GM23338 (cell line): ENCODE measurements at regions not wholly inside any gene's neighbourhood (a gene's known extent, or its start where the extent isn't known, plus 50 kb on each side); places are given as distances from the start of the nearest gene placed in this dataset.

ENCODE experiments used
- ATAC-seq: fragments of 200-7000 bp; cut with Tn5 transposase; 3 replicates; pipeline ENCODE4 v1.9.1; 2020
- DNase-seq: peaks from one replicate; pipeline ENCODE4 v3.0.0-alpha.2; 2015; ENCODE audit warnings: low spot score
- H2AFZ ChIP-seq: fragments of 200-600 bp; sonication (generic); 2 replicates; pipeline ENCODE4 v1.8.0; 2016; ENCODE audit warnings: antibody characterized with exemption, mild to moderate bottlenecking, moderate library complexity
- H3F3A ChIP-seq: fragments of 200-600 bp; sonication (generic); replicated peaks from 2 replicates; pipeline ENCODE4 v1.8.0; 2017; ENCODE audit warnings: antibody characterized with exemption, mixed run types, low read depth
- H3K27ac ChIP-seq: fragments of 200-600 bp; sonication (generic); 2 replicates; pipeline ENCODE4 v1.6.1; 2016; ENCODE audit warnings: low read depth
- H3K27me3 ChIP-seq: fragments of 200-600 bp; sonication (generic); 2 replicates; pipeline ENCODE4 v1.8.0; 2016; ENCODE audit warnings: mild to moderate bottlenecking, mixed run types, moderate library complexity; ENCODE audit not compliant: insufficient read depth
- H3K36me3 ChIP-seq: fragments of 200-600 bp; sonication (generic); 2 replicates; pipeline ENCODE4 v1.8.0; 2016; ENCODE audit warnings: mild to moderate bottlenecking; ENCODE audit not compliant: insufficient read depth
- H3K4me1 ChIP-seq: fragments of 200-600 bp; sonication (generic); 2 replicates; pipeline ENCODE4 v1.8.0; 2016; ENCODE audit warnings: mild to moderate bottlenecking, moderate library complexity; ENCODE audit not compliant: insufficient read depth
- H3K4me2 ChIP-seq: fragments of 200-600 bp; sonication (generic); 2 replicates; pipeline ENCODE4 v1.7.1; 2017; ENCODE audit warnings: mixed run types
- H3K4me3 ChIP-seq: fragments of 200-600 bp; sonication (generic); 2 replicates; pipeline ENCODE4 v1.6.1; 2016; ENCODE audit warnings: mixed run types
- H3K79me2 ChIP-seq: fragments of 200-600 bp; sonication (generic); replicated peaks from 2 replicates; pipeline ENCODE4 v1.8.0; 2017; ENCODE audit warnings: mild to moderate bottlenecking; ENCODE audit not compliant: insufficient read depth
- H3K9me2 ChIP-seq: fragments of 200-600 bp; sonication (generic); 2 replicates; pipeline ENCODE4 v1.8.0; 2017; ENCODE audit not compliant: insufficient read depth
- H4K20me1 ChIP-seq: fragments of 200-600 bp; sonication (generic); replicated peaks from 2 replicates; pipeline ENCODE4 v1.8.0; 2017; ENCODE audit warnings: mild to moderate bottlenecking; ENCODE audit not compliant: insufficient read depth
- H3K27ac Mint-ChIP-seq: 2 replicates; pipeline ENCODE4 v1.8.0; 2020; ENCODE audit warnings: inconsistent platforms, mild to moderate bottlenecking, moderate library complexity, mixed read lengths
- H3K27me3 Mint-ChIP-seq: 3 replicates; pipeline ENCODE4 v1.8.0; 2022; ENCODE audit warnings: low read depth, mild to moderate bottlenecking, moderate library complexity, mixed read lengths, inconsistent platforms; ENCODE audit not compliant: insufficient read depth, poor library complexity
- H3K36me3 Mint-ChIP-seq: 3 replicates; pipeline ENCODE4 v1.8.0; 2021; ENCODE audit warnings: low read depth, mild to moderate bottlenecking, inconsistent platforms, moderate library complexity, mixed read lengths
- H3K4me1 Mint-ChIP-seq: 3 replicates; pipeline ENCODE4 v1.8.0; 2020; ENCODE audit warnings: mild to moderate bottlenecking, inconsistent platforms, mixed read lengths
- H3K4me3 Mint-ChIP-seq: 3 replicates; pipeline ENCODE4 v1.8.0; 2021; ENCODE audit warnings: moderate library complexity, mild to moderate bottlenecking, inconsistent platforms, mixed read lengths
- H3K9me3 Mint-ChIP-seq: 3 replicates; pipeline ENCODE4 v1.8.0; 2020; ENCODE audit warnings: moderate library complexity, mild to moderate bottlenecking, inconsistent platforms, mixed read lengths
- CTCF ChIP-seq, 2 experiments: fragments of 200-600 bp in 1 of 2; sonication (generic) in 1 of 2; conservative IDR thresholded peaks; 2 replicates each; pipeline versions ENCODE4 v1.5.1 to v1.6.1; 2016 to 2017; ENCODE audit warnings: antibody characterized with exemption in 2 of 2, low read depth in 2 of 2, mild to moderate bottlenecking in 2 of 2, moderate library complexity in 1 of 2
- ETS1 ChIP-seq: IDR thresholded peaks from 2 replicates; pipeline ENCODE4 v1.6.1; 2016; ENCODE audit warnings: antibody characterized with exemption
- EZH2 ChIP-seq: fragments of 200-600 bp; sonication (generic); IDR thresholded peaks from one replicate; pipeline ENCODE4 v1.8.0; 2017; ENCODE audit warnings: antibody characterized with exemption, mild to moderate bottlenecking, low read depth; ENCODE audit not compliant: unreplicated experiment
- EZH2phosphoT487 ChIP-seq: fragments of 200-600 bp; sonication (generic); IDR thresholded peaks from one replicate; pipeline ENCODE4 v1.8.1; 2018; ENCODE audit warnings: antibody characterized with exemption; ENCODE audit not compliant: unreplicated experiment
- JUNB ChIP-seq: IDR thresholded peaks from one replicate; pipeline ENCODE4 v1.6.1; 2016; ENCODE audit warnings: antibody characterized with exemption; ENCODE audit not compliant: unreplicated experiment
- NANOG ChIP-seq: IDR thresholded peaks from 2 replicates; pipeline ENCODE4 v1.6.1; 2016; ENCODE audit warnings: antibody characterized with exemption, borderline replicate concordance
- POLR2AphosphoS5 ChIP-seq: IDR thresholded peaks from 2 replicates; pipeline ENCODE4 v1.6.1; 2016; ENCODE audit warnings: antibody characterized with exemption, low read depth
- REST ChIP-seq: IDR thresholded peaks from one replicate; pipeline ENCODE4 v1.6.1; 2018; ENCODE audit warnings: antibody characterized with exemption; ENCODE audit not compliant: unreplicated experiment
- STAT1 ChIP-seq: IDR thresholded peaks from one replicate; pipeline ENCODE4 v1.6.1; 2016; ENCODE audit warnings: antibody characterized with exemption; ENCODE audit not compliant: unreplicated experiment
- ZNF114 ChIP-seq: fragments of 250-450 bp; sonication (Bioruptor Pico); IDR thresholded peaks from 2 replicates; pipeline ENCODE4 v1.5.0; 2020; ENCODE audit warnings: mild to moderate bottlenecking, moderate library complexity
- ZNF331 ChIP-seq: fragments of 250-450 bp; sonication (Bioruptor Pico); IDR thresholded peaks from 2 replicates; pipeline ENCODE4 v1.5.0; 2020; ENCODE audit warnings: low read depth, mild to moderate bottlenecking, moderate library complexity
- ZNF462 ChIP-seq: fragments of 250-450 bp; sonication (Bioruptor Pico); IDR thresholded peaks from 2 replicates; pipeline ENCODE4 v1.5.0; 2020; ENCODE audit warnings: mild to moderate bottlenecking, moderate library complexity

DNA sequence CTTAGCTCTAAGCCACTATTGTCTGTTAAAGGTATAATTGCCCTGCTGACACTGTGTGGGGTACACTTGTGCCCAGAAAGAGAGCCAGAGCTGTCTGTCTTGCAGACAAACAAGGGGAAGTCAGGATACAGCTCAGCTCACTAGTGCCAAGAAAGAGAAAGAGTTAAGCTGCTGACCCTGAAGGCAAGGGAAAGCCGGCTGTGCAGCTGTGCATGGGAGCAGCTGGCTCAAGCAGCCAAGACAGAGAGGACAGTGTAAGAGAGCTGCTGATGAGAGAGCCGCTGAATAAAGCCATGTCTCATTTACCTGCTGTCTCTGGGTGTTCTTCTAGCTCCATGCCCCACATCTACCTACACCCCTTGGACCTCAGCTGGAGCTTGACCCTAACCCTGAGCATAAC lies 428.1 kb upstream of the NAALADL2 start:
- Mint-ChIP-seq H3K36me3 (no peaks in the 10 kb centered on the region), H3K27me3 (no peaks in the 10 kb centered on the region), H3K27ac (no peak overlapping the region), H3K4me3 (no peak overlapping the region), H3K4me1 (no peaks in the 10 kb centered on the region), H3K9me3 (no peaks in the 10 kb centered on the region)
- Histone ChIP-seq H3K4me1 (no peaks in the 10 kb centered on the region), H3K27me3 (no peaks in the 10 kb centered on the region), H3K9me2 (no peaks in the 10 kb centered on the region), H3F3A (no peaks in the 10 kb centered on the region), H2AFZ (no peak overlapping the region), H3K27ac (no peak overlapping the region), H3K79me2 (no peaks in the 10 kb centered on the region), H4K20me1 (no peaks in the 10 kb centered on the region), H3K4me3 (no peak overlapping the region), H3K4me2 (no peak overlapping the region), H3K36me3 (no peaks in the 10 kb centered on the region)
- TF ChIP-seq STAT1 (no peak), ZNF114 (CRISPR knock-in tag) (no peak), NANOG (no peak), REST (no peak), EZH2phosphoT487 (no peak), CTCF (conservative IDR thresholded peaks at IDR 0.05; ENCODE audit: low read depth in 2 of 2) (no peak), ETS1 (no peak), ZNF462 (CRISPR knock-in tag) (no peak), POLR2AphosphoS5 (no peak), JUNB (no peak), EZH2 (no peak), ZNF331 (no peak)
- DNase-seq, result no peak
- no peak for ATAC-seq
